GM18508 (cell line): ENCODE measurements at regions not wholly inside any gene's neighbourhood (a gene's known extent, or its start where the extent isn't known, plus 50 kb on each side); places are given as distances from the start of the nearest gene placed in this dataset.

Experiments
- ATAC-seq: cut with Tn5 transposase; IDR thresholded peaks from one replicate; pipeline ENCODE4 v1.9.1; 2021; ENCODE audit warnings: moderate number of reproducible peaks; ENCODE audit not compliant: insufficient read depth, unreplicated experiment

- ATAC-seq = no peak
Measured at GRCh38 chr2:78541451-78542267, 483.8 kb upstream of the REG3G start.

- ATAC-seq = no peak
Measured at GRCh38 chr2:78546843-78547242, 478.7 kb upstream of the REG3G start.

GRCh38 chr2:78549766-78550165, 475.7 kb upstream of the REG3G start:
- no peak for ATAC-seq

GRCh38 chr2:78553866-78554647, 471.4 kb upstream of the REG3G start:
- ATAC-seq = no peak

GRCh38 chr2:78561876-78562275, 463.6 kb upstream of the REG3G start:
- no peak for ATAC-seq

GRCh38 chr2:78564666-78565065, 460.8 kb upstream of the REG3G start:
- no peak for ATAC-seq

GRCh38 chr2:78568782-78569373, 456.6 kb upstream of the REG3G start:
- no peak for ATAC-seq

GRCh38 chr2:78576409-78576808, 449.1 kb upstream of the REG3G start:
- no peak for ATAC-seq

- ATAC-seq = no peak
Measured at GRCh38 chr2:78585871-78586270, 439.6 kb upstream of the REG3G start.

- no peak for ATAC-seq
Measured at GRCh38 chr2:78586316-78586715, 439.2 kb upstream of the REG3G start.

GRCh38 chr2:78589871-78590270, 435.6 kb upstream of the REG3G start:
- ATAC-seq = no peak

- ATAC-seq = no peak
Measured at GRCh38 chr2:78592491-78592890, 433.0 kb upstream of the REG3G start.

GRCh38 chr2:78601113-78601512, 424.4 kb upstream of the REG3G start:
- ATAC-seq = no peak

- ATAC-seq = no peak
Measured at GRCh38 chr2:78602862-78603261, 422.6 kb upstream of the REG3G start.

GRCh38 chr2:78606895-78607294, 418.6 kb upstream of the REG3G start:
- no peak for ATAC-seq

- no peak for ATAC-seq
Measured at GRCh38 chr2:78614726-78615125, 410.8 kb upstream of the REG3G start.

- ATAC-seq = no peak
Measured at GRCh38 chr2:78615956-78616355, 409.5 kb upstream of the REG3G start.

- no peak for ATAC-seq
Measured at GRCh38 chr2:78634425-78634824, 391.1 kb upstream of the REG3G start.

- no peak for ATAC-seq
Measured at GRCh38 chr2:78644854-78645253, 380.6 kb upstream of the REG3G start.

GRCh38 chr2:78646533-78647364, 378.8 kb upstream of the REG3G start:
- ATAC-seq = no peak
